MG63 (cell line): ENCODE measurements at regions not wholly inside any gene's neighbourhood (a gene's known extent, or its start where the extent isn't known, plus 50 kb on each side); places are given as distances from the start of the nearest gene placed in this dataset.

ENCODE experiments used
- DNase-seq: peaks from one replicate; pipeline ENCODE4 v3.0.0-alpha.2; 2020
- H3K27me3 ChIP-seq: fragments of 250-450 bp; sonication (Bioruptor Pico); 2 replicates; pipeline ENCODE4 v1.5.1; 2020; ENCODE audit warnings: mild to moderate bottlenecking, moderate library complexity
- H3K36me3 ChIP-seq: fragments of 250-450 bp; sonication (Bioruptor Pico); 2 replicates; pipeline ENCODE4 v1.5.1; 2020; ENCODE audit warnings: mild to moderate bottlenecking, moderate library complexity
- H3K4me3 ChIP-seq: fragments of 250-450 bp; sonication (Bioruptor Pico); 2 replicates; pipeline ENCODE4 v1.5.1; 2020; ENCODE audit warnings: mild to moderate bottlenecking, moderate library complexity
- H3K9me3 ChIP-seq: fragments of 250-450 bp; sonication (Bioruptor Pico); 2 replicates; pipeline ENCODE4 v1.5.1; 2020; ENCODE audit warnings: mild to moderate bottlenecking, moderate library complexity

DNA sequence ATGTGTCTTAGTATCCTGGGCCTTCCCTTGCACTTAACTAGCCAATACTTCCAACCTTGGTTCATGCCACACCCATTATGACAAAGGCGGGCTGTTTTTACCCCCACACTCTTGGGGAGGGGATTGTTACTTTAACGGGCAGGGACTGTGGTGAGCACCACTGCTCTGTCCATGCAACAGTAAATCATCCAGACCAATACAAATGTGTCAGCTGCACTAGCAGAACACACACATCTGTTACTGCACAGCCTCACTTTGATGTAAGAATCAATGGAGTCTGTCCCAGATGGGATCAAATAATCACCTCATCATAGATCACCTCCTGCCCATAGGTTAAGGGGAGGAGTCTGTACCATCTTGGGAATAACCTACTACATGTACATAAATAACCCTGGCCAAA lies 58.1 kb downstream of the NPAP1 start:
- Histone ChIP-seq H3K27me3 (no peaks in the 10 kb centered on the region), H3K9me3 (no peaks in the 10 kb centered on the region), H3K4me3 (no peak overlapping the region), H3K36me3 (no peaks in the 10 kb centered on the region)
- no peak for DNase-seq

DNA sequence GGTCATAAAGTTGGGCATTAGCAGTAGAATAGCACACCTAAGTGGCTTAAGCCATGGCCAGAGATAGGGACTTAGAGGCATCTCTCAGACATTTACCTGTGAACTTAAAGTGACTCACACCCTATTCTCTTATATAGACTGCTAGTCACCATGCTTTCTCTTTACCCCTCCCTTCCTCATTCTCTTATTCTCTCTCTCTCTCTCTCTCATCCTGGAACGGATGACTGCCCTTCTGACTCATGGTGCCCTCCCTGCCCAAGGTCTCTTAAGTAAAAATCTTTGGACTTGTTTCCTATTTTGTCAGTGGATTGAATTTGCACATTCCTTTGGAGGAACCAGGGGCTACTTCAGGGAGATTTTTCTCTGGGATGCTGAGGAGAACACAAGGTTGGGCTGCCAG lies 58.8 kb downstream of the NPAP1 start:
- no peak for DNase-seq
- H3K9me3 ChIP-seq = no peaks in the 10 kb centered on the region
- H3K27me3 ChIP-seq = no peaks in the 10 kb centered on the region
- no peak overlapping the region for H3K4me3 ChIP-seq
- H3K36me3 ChIP-seq = no peaks in the 10 kb centered on the region

DNA sequence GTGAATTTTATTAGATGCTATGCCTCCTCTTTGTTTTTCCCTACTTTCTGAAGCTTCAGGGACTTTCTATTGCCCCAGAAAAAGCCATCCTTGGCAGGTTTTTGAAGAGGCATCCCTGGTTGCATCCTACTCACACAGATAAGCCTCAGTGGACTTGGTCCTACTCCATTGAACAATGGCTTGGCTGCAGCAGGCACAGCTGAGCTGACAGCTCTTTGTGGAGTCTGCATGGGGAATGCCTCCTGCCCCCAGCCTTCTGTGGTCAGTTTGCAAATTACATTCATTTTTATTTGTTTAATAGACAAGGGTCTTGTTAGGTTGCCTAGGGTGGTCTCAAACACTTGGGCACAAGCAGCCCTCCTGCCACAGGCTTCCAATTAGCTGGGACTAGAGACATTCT lies 69.7 kb downstream of the NPAP1 start:
- H3K36me3 ChIP-seq = no peaks in the 10 kb centered on the region
- H3K27me3 ChIP-seq = no peaks in the 10 kb centered on the region
- no peaks in the 10 kb centered on the region for H3K9me3 ChIP-seq
- DNase-seq = no peak
- H3K4me3 ChIP-seq = no peak overlapping the region

DNA sequence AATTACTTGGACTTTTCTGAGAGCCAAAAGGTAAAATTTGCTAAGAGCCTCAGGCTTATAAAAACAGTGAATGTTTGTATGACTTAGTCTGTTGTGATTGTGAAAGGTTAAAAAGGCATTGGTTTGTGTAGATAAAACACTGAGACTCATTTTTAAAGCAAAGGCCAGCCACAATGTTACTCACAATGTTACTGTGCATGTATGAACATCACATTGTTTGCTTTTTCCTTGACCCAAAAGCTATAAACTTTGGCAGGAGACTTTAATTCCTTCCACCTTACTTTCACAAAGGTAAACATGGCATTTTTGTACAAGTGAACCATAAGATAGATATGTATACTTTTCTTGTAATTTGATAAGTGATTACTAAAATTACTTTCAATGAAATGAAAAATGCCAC lies 70.5 kb downstream of the NPAP1 start:
- Histone ChIP-seq H3K27me3 (no peaks in the 10 kb centered on the region), H3K9me3 (no peaks in the 10 kb centered on the region), H3K4me3 (no peak overlapping the region), H3K36me3 (no peaks in the 10 kb centered on the region)
- DNase-seq = no peak

DNA sequence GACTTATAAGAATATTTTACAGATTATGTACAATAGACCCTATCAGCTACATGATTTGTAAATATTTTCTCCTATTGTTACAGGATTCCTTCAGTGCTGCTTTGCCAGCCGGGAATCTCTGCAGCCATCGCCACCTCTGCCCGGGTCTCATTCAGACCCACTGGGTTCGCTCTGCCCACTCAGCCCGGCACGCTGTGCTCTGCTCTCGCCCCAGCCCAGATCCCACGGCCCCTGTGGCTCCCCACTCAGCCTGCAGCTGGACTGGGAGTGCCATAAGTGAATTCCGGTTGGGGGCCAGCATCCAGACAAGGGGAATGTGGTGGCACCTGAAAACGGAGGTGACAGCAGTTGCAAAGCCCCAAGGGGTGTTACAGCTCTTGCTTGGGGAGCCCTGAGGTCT lies 71.8 kb downstream of the NPAP1 start:
- H3K4me3 ChIP-seq = no peak overlapping the region
- no peaks in the 10 kb centered on the region for H3K27me3 ChIP-seq
- DNase-seq = no peak
- H3K9me3 ChIP-seq = no peaks in the 10 kb centered on the region
- no peaks in the 10 kb centered on the region for H3K36me3 ChIP-seq

DNA sequence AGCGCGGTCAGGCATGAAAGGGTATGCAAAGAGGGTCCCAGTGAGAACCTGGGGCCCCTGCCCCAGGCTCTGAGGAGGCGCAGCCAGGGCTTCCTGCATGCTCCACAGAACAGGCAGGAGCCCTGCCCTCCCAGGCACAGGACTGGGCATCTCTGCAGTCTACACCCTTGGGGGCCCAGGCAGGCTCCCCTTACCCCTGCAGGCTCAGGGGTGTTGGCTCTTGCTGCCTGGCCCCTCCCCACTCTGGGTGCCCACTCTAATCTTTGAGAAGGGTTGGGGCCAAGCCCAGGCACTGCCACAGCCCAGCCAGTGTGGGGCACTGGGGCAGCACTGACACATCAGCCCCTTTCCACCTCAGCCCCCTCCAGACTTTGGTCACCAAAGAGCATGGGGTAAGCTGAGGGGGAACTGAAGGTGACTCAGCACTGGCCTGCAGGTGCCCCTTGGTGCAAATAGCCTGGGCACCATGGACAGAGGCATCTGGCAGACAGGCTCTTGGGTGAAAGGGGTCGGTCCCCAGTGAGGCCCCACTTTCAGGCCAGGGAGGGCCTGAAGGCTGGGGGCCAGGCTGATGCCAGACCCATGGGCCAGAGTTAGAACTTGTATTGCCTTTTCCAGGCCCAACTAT lies 73.4 kb downstream of the NPAP1 start:
- Histone ChIP-seq H3K4me3 (no peak overlapping the region), H3K27me3 (no peaks in the 10 kb centered on the region), H3K9me3 (no peaks in the 10 kb centered on the region), H3K36me3 (no peaks in the 10 kb centered on the region)
- DNase-seq = no peak

DNA sequence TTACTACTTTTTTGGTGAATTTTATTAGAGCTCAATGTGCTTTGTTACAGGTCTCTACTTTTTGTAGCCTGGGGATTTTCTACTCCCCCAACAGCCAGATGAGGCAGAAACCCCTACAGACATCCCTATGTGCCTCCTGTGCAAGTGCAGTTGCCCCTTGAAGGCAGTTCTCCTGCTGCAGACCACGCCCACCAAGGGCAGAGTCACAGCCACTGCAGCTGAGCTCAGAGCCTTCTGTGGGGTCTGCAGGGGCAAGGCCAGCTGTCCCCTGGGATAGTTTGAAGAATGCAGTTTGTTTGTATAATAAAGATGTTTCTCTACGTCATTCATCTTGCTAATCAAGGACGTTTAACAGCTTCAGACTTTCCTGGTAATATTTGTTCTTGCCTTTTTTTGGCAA lies 76.8 kb downstream of the NPAP1 start:
- no peaks in the 10 kb centered on the region for H3K36me3 ChIP-seq
- H3K27me3 ChIP-seq = no peaks in the 10 kb centered on the region
- no peaks in the 10 kb centered on the region for H3K9me3 ChIP-seq
- no peak for DNase-seq
- no peak overlapping the region for H3K4me3 ChIP-seq

DNA sequence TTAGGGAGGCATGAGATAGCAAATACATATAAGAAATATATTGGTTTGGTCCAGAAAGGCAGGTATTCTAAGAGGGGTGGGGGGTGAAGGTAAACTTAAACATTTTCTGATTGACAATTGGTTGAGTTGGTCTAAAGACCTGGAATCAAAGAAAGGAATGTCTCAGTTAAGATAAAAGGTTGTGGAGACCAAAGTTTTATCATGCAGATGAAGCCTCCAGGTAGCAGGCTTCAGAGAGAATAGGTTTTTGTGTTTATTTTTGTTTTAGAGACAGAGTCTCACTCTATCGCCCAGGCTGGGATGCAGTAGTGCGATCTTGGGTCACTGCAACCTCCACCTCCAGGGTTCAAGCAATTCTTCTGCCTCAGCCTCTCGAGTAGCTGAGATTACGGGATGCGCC lies 80.5 kb downstream of the NPAP1 start:
- H3K9me3 ChIP-seq = no peaks in the 10 kb centered on the region
- no peak for DNase-seq
- no peaks in the 10 kb centered on the region for H3K27me3 ChIP-seq
- no peaks in the 10 kb centered on the region for H3K36me3 ChIP-seq
- no peak overlapping the region for H3K4me3 ChIP-seq

DNA sequence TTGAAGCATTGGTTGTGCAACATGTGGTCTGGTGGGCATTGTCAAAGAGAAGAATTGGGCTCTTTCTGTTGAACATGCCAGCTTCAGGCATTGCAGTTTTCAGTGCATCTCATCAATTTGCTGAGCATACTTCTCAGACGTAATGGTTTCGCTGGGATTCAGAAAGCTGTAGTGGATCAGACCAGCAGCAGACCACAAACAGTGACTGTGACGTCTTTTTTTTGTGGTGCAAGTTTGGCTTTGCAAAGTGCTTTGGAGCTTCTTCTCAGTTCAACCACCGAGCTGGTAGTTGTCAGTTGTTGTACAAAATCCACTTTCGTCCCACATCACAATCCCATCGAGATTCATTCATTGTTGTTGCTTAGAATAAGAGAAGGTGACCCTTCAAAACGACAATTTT lies 84.5 kb downstream of the NPAP1 start:
- Histone ChIP-seq H3K36me3 (no peaks in the 10 kb centered on the region), H3K9me3 (no peaks in the 10 kb centered on the region), H3K4me3 (no peak overlapping the region), H3K27me3 (no peaks in the 10 kb centered on the region)
- DNase-seq = no peak

DNA sequence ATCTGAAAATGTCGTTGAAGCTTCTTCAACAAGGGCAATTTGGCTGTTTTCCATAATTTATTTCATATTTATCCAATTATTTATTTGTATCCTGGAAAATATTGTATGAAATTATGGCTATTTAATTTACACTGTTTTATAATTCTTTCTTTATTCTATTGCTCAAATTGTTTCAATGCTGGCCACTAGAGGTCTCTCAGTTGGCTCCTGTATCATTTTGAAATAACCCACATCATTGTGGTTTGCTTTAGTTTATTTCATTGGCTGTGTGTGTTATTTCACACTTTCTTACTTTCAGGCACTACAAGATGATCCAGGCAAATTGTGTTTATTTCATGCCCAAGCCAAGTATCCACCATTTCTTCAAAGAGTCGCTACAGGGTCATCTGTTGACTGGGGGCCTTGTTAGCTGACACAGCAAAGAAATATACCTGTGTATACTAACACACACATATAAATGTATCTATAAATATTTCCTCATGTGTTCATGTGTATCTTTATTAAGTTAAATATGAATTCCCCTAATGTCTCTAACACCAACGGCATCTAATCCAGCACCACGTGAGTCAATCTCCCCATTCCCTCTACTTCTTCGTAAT lies 86.2 kb downstream of the NPAP1 start:
- Histone ChIP-seq H3K36me3 (no peaks in the 10 kb centered on the region), H3K4me3 (no peak overlapping the region), H3K27me3 (no peaks in the 10 kb centered on the region), H3K9me3 (no peaks in the 10 kb centered on the region)
- DNase-seq = no peak

DNA sequence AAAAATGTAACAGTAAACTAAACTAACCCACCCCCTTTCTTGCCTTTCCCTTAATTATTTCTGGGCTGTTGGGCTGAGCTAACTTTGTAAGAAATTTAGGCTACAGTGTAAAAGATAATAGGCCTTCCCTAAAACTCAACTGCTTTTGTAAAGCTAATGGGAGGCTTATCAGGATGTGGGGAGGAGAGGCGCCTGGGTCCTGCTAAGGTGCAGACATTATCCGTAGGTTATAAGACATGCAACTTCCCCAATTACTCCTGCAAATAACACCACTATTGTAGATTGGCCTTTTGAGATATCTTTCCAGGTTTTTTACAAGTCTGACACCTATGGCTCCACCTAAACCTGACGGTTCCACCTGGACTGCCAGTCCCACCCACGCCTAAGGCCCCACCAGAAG lies 88.3 kb downstream of the NPAP1 start:
- Histone ChIP-seq H3K9me3 (no peaks in the 10 kb centered on the region), H3K36me3 (no peaks in the 10 kb centered on the region)
- no peak for DNase-seq

DNA sequence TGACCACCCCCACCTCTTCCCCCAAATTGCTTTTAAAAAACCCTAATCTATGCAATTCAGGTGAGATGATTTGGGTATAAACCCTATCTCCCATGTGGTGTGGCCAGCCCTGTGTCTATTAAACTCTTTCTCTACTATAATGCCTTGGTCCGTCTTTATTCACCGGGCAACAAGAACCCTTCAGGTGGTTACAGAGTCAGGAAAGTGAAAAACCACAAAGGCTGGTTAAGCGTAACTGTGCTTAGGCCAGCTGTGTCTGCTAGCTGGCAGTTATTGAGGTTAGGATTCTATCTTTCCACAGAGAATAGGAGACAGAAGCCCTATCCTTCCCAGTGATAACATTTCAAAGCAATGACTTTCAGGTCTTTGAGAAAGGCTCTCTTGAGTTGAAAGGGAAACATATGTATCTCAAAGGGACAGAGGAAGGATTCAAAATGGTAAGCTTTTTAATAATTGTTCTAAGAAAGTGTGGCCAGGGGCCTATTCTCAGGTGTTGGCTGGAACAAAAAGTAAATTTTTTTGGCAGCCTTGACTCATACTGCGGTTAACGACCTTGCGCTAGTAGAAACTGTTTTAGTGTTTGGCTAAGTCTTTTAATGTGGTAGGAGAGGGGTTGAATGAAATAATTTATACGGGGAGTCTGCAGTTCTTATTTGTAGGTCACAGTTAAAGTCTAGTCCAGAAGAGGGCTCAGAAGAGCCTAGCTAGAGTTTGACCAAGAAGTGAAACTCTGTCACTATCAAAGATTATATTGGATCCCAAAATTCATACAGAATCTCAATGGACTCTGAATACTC lies 89.0 kb downstream of the NPAP1 start:
- Histone ChIP-seq H3K4me3 (no peak overlapping the region), H3K27me3 (no peaks in the 10 kb centered on the region), H3K9me3 (no peaks in the 10 kb centered on the region), H3K36me3 (no peaks in the 10 kb centered on the region)
- no peak for DNase-seq

More for the DNA sequence above, 88.3 kb downstream of the NPAP1 start:
- no peak overlapping the region for H3K4me3 ChIP-seq
- H3K27me3 ChIP-seq = no peaks in the 10 kb centered on the region

DNA sequence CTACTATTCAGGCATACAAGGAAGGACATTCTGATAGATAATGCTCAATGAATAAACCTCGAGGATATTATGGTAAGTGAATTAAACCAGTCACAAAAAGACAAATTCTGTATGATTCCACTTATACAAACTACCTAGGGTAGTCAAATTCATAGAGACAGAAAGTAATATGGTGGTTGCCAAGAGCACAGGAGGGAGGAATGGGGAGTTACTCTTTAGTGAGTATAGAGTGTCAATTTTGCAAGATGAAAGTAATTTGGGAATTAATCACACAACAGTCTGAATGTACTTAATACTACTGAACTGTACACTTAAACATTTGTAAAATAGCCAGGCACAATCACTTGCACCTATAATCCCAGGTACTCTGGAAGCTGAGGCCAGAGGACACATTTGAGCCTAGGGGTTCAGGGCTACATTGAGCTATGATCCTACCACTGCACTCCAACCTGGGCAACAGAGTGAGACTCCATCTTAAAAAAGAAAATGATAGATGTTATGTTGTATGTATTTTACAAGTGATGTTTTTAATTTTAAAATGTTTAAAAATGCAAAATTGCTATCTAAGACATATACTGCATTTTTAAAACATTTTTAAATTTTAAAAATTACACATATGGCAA lies 91.0 kb downstream of the NPAP1 start:
- Histone ChIP-seq H3K4me3 (no peak overlapping the region), H3K9me3 (no peaks in the 10 kb centered on the region), H3K36me3 (no peaks in the 10 kb centered on the region), H3K27me3 (no peaks in the 10 kb centered on the region)
- DNase-seq = no peak

DNA sequence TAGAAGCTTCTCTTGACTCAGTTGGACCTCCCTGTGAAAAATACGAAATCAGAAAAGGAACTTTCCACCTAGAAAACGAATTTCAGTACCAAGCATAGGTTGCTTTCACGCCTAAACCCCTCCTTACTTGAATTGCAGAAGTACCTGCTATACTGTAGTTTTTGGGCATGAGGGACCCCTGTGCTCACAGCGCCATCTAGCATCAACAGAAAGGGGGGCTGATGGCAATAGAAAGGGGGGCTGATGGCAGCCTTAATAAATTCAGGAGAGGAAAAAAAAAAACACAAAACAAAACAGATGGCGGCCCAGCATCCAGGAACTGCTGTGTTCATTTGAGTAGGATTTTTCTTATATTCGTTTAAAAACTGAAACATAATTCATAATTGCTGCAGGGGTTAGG lies 96.7 kb downstream of the NPAP1 start:
- no peaks in the 10 kb centered on the region for H3K9me3 ChIP-seq
- no peaks in the 10 kb centered on the region for H3K27me3 ChIP-seq
- DNase-seq = no peak
- H3K4me3 ChIP-seq = no peak overlapping the region
- no peaks in the 10 kb centered on the region for H3K36me3 ChIP-seq

DNA sequence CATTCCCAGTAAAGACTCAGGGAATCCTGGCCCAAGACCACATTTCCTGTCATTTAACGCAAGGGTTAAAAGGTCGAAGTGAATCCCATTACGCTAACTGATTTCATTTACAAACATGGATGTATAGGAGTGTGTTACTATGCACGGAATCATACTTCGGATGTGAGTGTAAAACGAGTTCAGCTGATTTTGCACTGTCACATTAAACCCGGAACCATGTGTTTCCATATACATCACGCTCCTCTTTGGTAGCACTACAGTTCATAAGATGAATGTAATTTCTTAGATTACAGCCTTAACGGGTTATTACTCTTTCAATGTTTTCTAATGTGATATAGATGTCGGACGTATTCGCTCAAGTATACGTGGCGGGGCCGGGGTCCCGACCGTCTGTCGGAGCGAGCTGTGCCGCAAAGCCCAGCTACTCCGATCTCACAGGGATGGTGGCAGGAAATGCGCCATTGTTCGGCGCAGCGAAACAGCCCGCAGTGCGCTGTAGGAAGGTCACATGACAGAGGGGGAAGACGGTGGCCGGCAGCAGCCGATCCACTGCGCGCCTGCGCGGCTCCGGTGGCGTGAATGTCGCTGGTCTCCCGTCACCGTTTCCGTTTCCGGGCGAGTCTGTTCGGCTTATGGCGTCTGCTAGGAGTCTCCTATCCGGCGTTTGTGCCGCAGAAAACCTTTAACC lies 97.3 kb downstream of the NPAP1 start:
- no peaks in the 10 kb centered on the region for H3K27me3 ChIP-seq
- DNase-seq = no peak
- H3K36me3 ChIP-seq = no peaks in the 10 kb centered on the region
- no peaks in the 10 kb centered on the region for H3K9me3 ChIP-seq
- H3K4me3 ChIP-seq = no peak overlapping the region

DNA sequence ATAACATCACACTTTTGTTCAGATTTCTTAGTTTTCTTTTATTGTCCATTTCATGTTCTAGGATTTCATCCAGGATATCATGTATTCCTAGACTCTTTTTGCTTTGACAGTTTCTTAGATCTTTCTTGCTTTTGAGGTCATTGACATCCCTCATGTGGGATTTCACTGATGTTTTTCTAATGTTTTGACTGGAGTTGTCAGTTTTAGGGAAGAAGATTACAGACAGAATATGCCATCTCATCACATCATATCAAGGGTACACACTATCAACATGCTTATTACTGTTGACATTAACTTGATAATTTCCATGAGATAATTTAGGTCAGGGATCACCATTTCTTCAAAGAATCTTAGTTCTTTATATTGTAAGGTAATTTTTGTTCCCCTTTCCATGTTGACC lies 101.7 kb downstream of the NPAP1 start:
- Histone ChIP-seq H3K36me3 (no peaks in the 10 kb centered on the region), H3K4me3 (no peak overlapping the region), H3K27me3 (no peaks in the 10 kb centered on the region), H3K9me3 (no peaks in the 10 kb centered on the region)
- no peak for DNase-seq

DNA sequence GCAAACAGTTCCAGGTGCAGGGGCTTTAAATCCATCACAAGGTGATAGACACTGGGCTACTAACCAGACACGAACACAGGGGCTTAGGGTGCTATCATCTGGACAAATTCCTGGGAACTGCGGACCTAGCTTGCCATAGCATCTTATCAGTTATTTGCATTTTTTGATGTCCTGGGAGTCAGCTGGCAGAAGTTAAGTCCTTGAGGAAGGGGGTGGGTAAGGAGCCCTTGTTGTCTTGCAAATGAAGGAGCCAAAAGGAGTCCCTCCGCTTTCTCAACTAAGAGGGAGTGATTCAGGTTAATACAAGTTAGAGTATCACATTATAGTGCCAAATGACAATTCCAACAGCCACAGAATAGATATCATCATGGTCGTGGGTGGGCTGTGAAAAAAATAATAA lies 108.9 kb downstream of the NPAP1 start:
- DNase-seq = no peak
- H3K27me3 ChIP-seq = no peaks in the 10 kb centered on the region
- H3K36me3 ChIP-seq = no peaks in the 10 kb centered on the region
- no peak overlapping the region for H3K4me3 ChIP-seq
- H3K9me3 ChIP-seq = no peaks in the 10 kb centered on the region
